Stimulated activated CD4-positive, alpha-beta T cell treated with anti-CD3 and anti-CD28 coated beads, Interleukin-4, amount 100 ng/mL, for 48 hours (primary cell): ENCODE measurements at regions not wholly inside any gene's neighbourhood (a gene's known extent, or its start where the extent isn't known, plus 50 kb on each side); places are given as distances from the start of the nearest gene placed in this dataset.
"Not testable (repeated sequence)": the region's sequence is repeated elsewhere in the genome, so short reads cannot be mapped to it uniquely, and the experiment has no call there.

ENCODE experiments used
- DNase-seq, 2 donors: peaks; one replicate each; pipeline ENCODE4 v3.0.0-alpha.2; 2020; ENCODE audit warnings: low read depth in 2 of 2

DNA sequence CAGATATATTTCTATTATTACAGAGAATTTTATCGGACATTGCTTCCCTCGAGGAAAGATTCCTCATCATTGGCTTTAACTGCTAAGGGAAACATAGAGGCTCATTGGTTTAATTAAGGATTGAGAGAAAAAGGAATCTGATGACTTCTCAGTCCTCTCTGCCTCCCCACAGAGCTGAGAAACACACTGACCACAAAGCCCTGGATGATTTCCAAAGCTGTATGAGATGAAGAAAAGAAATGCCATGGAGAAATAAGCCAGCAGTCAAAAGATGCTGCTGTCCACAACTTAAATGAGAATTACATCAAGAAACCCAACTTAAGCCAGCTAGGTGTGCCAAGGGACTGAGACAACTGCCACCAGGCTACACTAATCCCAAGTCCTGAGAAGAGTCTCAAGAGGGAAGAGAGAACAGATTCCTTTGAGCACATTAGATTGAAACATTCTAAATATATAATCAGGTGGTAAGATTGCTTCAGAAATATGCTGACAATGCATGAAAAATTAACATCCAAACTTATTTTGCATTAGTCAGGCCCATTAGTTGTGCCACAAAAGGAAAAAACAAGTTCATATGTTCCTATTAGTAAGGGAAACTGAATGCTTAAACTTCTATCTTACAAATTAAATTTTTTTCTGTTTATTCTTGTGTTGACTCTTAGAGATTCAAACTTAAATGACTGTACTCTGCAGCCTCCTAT, 308.1 kb upstream of the CYRIA start:
- DNase-seq, result no peak

DNA sequence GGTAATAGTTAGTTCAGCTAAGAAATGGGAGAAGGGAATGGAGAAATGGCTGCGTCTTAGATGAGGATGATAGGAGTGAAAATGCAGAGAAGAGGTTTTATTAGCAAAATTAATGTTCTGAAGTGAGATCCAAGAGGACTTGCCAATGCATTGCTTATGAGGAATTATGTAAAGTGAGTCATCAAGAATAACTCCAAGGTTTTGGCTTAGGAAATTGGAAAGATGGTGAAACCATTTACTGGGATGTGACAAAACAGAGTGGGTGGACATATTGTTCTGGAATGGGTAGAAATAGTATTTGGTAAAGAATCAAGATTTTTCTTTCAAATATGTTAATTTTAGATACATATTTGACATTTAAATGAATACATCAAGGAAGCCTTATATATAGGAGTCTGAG, 306.6 kb upstream of the CYRIA start:
- no peak for DNase-seq

DNA sequence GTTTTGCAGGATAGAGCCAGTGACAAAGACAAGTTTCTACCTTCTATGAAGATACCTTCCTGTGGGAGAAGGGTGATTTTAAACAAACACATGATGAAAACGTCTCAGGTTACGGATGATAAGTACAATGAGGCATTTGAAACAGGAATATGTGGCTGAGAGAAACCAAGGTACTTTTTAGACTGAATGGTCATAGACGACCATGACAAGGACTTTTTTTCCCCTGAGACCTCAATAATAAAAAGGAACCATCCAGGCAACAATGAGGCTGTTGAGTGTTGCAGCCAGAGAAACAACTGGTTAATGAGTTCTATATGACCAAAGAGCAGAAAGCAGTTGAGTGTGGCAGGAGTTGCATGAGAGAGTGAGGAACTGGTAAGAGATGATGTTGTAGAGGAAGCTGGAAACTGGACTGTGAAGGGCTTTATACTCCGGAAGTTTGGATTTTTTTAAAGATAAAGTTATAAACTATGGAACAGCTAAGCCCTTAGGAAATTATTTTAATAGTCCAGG, 306.1 kb upstream of the CYRIA start:
- DNase-seq, result no peak

DNA sequence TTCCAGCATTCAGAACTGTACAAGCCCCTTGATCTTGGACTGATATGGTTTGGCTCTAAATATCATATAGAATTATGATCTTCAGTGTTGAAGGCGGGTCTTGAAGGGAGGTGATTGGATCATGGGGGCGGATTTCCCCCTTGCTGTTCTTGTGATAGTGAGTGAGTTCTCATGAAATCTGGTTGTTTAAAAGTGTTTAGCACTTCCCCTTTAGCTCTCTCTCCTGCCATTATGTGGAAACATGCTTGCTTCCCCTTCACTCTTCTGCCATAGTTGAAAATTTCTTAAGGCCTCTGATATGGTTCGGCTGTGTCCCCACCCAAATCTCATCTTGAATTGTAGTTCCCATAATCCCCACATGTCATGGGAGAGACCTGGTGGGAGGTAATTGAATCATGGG, 305.3 kb upstream of the CYRIA start:
- not testable (repeated sequence) for DNase-seq

DNA sequence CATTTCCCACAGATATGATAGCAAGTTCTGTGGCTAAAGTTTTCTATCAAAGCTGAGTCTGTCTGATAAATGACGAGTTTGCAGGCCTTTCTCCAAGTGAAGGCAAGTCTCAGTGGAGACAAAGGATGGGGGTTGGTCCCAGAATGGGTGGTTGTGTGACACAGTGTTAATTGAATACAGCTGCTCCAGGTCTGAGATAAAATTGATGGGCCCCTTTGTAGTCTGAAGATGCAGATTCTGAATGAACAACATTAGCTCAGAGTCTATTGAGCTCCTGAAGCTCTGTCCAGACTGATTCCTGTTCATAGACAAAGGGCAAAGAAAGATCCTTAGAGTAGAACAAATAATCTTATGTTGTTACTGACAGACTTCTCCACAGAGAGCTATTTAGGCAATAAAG, 296.9 kb upstream of the CYRIA start:
- DNase-seq, result no peak

DNA sequence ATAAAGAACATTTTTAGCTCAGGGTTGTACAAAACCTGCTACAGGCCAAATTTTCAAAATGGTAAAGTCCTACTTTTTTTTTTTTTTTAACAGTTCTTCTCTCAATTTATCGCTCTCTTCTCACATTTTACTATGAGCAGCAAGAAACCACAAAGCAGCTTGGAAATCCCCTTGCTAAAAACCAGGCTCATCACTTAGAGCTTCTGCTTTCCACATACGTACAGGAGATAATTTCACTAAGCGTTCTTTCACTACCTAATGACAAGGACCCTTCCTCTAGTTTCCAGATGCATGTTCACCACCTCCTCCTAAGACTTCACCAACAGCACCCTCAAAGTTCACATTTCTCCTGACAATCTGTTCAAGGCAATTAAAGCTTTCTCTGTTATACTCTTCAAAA, 294.9 kb upstream of the CYRIA start:
- no peak for DNase-seq

DNA sequence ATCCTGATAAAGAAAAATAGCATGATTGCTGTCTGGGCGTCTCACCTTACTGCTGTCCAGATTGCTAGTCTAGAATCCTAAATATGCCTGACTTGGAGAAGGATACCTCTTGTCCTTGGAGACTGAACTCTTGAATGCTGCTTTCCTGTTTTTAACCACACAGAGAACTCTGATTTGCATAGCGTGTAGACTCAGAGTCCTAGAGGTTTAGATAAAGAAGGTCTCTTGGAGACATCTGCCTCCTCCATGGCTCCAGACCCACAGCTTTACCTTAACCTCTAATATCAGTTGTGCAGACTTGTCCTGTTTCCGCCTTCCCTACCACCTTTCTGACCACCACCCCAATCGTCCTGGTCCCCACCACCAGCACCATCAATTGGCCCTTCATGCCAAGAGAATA, 292.6 kb upstream of the CYRIA start:
- DNase-seq, result no peak

DNA sequence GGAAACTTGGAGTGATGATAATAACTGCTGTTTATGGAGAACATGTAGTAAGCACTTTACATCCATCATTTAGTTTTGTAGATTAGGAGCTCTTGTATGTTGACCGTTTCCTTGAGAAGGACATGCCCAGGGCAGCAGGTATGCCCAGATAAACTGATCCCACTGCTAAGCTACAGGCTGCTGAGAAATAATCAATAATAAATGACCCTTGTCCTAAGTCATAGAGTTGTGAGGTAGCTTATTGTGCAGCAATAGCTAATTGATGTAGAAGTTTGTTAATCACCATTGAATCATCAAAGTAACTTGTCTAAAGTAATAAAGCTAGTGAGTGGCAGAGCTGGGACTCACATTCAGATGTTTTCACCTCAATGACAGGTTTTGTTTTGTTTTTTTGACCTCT, 287.2 kb upstream of the CYRIA start:
- DNase-seq, result no peak

DNA sequence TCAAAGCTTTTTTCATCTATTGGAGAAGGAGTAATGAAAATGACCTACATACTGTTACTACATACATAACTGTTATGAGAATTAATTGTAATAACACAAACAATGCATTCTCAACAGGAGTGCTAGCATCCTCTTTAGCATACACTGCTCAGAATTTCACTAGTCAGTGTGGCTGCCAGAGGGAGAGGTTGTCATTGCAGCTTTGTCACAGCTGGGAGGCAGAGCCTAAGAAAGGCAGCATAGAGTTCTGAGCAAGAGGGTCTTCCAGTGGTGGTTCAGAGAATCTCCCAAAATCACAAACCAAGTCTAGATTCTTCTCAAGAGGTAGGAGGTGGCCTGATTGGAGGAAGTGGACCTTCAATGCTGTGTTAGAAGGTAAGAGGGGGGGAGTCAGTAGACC, 286.7 kb upstream of the CYRIA start:
- no peak for DNase-seq

DNA sequence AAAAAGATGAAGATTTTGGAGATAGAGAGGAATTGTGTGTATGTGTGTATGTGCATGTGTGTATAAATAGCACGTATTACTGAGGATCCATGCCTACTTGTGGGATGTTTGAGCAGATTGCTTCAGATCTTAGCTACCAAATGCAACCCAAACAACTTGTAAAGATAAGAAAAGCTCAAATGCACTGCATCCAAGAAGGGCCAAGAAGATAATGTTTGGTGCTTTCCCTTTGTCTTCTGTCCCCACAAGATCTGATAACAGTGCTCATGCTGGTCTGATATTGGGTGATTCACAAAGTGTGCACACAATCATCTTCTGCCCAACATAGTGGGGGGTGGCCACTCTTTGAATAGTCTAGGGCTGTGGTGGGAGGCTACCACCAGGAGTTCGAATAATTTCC, 284.8 kb upstream of the CYRIA start:
- DNase-seq, result no peak

DNA sequence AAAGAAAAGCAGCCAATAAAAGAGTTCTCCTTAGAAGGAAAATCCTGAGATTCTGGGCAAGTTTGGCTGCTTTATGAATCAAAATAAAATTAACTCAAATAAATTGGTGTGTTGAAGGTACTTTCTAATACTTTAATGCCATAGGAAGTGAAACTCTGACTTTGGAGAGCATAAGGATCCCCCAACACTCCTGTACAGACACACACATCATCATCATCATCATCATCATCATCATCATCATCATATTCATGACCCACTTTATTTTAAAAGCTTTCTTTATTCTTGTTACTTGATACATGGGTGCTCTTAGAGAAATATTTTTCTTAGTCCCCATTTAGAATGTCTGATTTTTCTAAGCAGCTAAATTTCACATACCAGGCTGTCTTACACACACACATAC, 283.1 kb upstream of the CYRIA start:
- DNase-seq, result no peak

DNA sequence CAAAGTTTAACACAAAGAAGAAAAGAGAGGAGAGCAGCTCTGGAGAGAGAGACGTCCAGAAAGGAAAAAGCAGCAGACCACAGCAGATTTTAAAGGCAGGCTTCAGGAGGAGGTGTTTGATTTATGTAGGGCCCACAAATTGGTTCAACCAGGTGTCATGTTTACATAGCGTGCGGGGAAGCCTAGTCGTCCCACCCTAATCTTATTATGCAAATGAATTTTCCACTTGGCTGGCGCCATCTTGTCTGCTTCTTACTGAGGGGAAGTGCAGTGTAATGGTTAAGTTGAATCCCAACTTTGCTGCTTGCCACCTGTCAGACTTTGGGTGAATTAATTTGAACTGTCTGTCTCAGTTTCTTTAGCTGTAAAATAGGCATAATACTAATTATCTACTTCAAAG, 282.4 kb upstream of the CYRIA start:
- DNase-seq, result no peak

DNA sequence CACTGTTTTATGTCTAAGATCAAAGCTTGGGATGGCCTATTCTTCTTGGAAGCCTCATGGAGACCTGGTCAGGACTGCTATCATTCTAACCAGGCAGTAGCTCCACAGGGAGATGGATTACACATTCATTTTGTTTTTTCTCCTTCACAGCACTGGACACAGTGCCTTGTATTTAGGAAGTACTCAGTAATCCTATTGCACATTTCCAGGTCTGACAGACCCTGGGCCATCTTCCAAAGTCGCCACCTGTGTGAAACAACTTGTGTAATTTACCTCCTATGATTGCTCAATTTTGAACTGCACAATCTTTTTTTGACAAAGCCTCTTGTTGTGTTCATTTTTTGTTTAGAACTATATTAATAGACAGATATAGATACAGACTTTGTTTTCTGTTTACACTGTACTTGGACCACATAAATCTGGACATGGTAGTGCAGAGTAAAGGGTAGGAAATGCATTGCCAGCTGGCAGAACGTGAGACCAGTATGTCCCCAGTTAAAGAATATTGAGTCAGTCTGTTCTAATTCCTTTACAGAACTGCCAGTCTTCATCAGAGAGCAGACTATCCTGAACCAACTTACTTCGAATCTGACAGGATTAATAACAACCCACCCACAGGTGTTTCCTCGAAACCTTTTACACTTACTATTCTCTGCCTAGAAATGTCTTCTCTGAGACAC, 277.8 kb upstream of the CYRIA start:
- no peak for DNase-seq

DNA sequence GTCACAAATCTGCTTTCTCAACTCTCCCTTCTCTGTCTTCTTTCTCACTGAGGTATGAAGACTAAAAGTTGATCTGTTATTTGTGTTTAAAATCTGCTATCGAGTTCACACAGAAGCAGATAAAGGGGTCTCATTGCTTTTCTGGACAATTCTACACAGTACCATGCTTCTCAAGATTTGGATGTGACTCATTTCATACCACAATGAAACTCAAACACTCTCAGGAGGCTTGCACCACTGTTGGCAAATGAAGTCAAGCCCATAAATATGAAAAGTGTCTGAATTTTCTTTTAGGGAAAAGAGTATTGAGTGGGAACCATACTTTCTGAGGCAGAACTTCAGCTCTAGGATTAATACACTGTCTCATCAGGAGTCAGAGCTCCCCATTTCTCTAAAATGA, 274.6 kb upstream of the CYRIA start:
- DNase-seq, result no peak

DNA sequence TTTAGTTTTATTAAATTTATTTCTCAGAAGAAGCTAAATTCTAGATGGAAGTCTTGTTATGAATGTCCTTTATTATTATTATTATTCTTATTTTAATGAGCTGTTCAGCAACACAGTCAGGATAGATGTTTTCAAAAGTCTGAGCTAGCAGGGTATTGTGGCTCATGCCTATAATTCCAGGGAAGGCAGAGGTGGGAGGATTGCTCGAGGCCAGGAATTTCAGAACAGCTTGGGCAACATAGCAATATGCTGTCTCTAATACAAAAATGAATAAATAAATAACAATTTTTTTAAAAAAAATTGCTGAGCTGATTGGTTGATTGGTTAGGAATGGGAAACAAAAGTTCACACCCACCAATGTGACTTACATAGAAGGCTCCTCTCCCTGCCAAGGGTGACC, 274.1 kb upstream of the CYRIA start:
- DNase-seq, result no peak

DNA sequence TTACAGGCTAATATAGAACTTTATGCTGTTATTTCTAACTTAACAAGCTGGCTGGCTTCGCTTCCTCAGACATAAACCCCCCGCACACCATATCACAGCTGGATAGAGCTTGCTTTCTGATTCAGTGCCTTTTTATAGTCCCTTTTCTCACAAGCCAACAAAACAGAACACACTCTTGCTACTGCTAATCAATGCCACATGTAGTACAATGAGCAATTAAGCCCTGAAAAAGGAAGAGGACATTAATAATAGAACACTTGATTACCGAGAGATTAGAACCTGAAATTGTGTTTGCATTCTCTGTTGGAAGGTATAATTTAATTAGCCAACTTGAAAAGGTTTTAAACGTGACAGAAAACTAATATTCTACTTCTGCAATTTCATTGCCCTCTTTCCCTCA, 267.7 kb upstream of the CYRIA start:
- DNase-seq, result no peak

DNA sequence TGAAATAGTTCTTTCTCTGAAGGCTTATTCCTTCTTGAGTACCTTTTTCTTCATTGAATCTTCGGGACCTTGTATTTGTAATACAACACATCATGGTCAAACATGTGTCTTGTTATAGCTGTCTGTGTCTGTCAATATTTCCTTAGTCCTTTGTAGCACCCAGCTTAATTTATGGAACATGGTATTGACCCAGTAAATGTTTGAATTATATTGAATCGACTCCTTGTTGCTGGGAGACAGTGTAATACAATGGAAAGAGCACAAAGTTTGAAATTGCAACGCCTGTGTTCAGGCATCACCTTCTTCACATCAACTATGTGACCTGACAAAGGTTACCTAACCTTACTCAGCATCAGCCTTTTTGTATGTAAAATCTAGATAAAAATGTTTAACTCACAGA, 267.2 kb upstream of the CYRIA start:
- no peak for DNase-seq

DNA sequence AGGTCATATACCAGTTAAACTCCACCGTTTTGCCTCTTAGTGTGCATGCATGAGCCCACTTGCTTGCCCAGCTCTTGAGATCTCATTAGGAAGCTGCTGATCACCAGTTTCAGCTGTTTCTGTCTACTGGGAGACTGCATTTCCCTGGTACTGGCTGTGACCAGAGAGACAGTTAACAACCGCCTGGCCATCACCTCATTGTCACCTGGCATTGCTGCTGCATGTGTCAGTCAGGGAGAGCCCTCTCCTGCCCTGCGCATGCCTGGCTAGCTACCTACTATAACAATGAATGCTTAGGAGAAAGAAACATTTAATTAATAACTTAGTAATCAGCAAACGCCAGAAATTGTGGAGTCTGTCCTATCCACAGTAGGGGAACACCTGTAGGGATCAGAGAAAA, 265.8 kb upstream of the CYRIA start:
- DNase-seq, result no peak

DNA sequence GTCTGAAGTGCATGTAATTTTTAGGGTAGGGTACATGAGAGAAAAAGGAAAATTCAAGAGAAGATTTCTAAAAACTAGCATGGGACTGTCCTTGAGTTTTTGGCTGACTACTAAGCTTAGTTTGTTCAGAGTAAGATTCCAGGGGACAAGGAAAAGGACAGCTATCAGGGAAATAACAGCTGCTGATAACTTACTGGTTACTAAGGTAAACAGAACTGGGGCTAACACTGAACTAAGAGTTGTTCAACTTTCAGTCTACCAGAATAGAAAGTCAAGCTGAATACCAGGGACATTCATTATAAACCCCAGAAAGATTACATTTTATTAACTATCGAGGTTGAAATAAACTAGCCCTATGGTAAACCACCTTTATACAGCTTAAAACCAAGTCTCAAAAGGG, 261.8 kb upstream of the CYRIA start:
- DNase-seq, result no peak

DNA sequence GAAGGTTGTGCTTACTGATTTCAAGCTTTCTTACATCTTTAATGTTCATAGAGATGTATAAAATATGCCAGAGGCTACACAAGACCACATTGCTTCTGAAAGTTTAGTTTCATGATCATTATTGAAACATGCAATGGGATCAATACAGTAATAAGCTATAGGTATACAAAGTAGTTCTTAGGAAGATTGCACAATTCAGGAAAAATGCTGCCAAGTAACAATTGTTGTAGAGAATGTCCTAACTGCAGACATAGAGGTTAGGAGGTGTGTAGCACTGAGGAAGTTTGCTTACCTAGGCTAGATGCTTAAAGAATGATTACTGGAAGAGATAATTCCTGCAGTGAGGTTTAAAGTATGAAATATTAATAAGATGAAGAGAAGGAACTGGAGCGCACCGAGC, 259.5 kb upstream of the CYRIA start:
- no peak for DNase-seq

DNA sequence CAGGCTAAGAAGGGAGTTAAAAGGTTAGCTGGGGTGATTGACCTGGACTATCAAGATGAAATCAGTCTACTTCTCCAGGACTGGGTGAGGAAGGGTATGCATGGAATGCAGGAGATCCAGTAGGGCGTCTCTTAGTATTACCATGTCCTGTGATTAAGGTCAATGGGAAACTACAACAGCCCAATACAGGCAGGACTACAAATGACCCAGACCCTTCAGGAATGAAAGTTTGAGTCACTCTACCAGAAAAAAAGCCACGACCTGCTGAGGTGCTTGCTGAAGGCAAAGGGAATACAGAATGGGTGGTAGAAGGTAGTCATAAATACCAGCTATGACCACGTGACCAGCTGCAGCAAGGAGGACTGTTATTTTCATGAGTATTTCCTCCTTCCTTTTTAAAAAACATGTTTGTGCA, 249.7 kb upstream of the CYRIA start:
- DNase-seq, result not testable (repeated sequence)

DNA sequence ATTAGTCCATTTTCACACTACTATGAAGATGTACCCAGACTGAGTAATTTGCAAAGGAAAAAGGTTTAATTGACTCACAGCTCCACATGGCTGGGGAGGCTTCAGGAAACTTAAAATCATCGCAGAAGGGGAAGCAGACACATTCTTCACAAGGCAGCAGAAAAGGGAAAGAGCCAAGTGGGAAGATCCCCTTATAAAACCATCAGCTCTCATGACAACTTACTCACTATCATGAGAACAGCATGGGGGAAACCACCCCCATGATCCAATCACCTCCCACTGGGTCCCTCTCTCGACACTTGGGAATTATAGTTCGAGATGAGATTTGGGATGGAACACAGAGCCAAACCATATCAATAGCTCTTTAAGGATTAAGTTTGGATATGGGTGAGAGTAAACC, 246.1 kb upstream of the CYRIA start:
- DNase-seq, result no peak

DNA sequence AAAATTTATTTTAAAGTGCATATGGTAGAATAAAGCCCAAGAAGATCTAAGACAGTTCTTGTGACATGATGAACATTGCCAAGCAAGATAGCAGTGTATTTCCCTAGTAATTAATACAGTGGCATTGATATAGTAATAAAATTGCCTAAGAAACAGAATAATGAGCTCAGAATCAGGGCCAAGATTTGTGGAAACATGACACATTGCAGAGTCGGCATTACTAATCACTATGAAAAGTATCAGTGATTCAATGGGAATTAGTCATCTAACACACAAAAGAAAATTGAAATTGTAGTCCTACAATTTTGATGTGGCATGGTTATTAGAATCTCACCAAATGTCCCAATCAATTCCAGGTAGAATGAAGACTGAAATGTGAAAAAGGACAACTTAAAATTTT, 243.0 kb upstream of the CYRIA start:
- no peak for DNase-seq
